HG03103 (cell line): ENCODE measurements at regions not wholly inside any gene's neighbourhood (a gene's known extent, or its start where the extent isn't known, plus 50 kb on each side); places are given as distances from the start of the nearest gene placed in this dataset.
"Not testable (repeated sequence)": the region's sequence is repeated elsewhere in the genome, so short reads cannot be mapped to it uniquely, and the experiment has no call there.

ENCODE experiments used
- ATAC-seq: cut with Tn5 transposase; IDR thresholded peaks from one replicate; pipeline ENCODE4 v1.9.1; 2021; ENCODE audit warnings: low read depth; ENCODE audit not compliant: unreplicated experiment

GRCh38 chr13:65965501-65965900 lies 1264.6 kb downstream of the PCDH9 start:
- ATAC-seq, result no peak

- no peak for ATAC-seq
These were observed 1265.5 kb downstream of the PCDH9 start for GRCh38 chr13:65964672-65965071.

DNA sequence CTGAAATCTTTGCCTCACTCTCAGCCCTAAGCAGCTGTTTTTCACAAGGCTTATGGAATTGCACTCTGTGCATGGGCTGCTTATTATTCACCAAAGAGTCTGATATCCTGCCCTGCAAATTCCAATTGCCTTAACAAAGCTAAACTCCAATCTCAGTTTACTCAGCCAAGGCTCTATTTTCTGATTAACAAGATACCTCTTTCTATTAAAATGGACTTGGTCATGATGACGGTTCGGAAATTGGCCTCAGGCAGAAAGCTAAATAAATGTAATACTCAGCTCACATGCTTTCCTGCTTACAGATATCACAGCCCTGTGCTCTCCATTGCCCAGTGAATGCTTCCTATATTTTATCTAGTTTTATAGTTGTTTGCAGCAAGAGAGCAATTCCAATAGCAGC lies 1270.8 kb downstream of the PCDH9 start:
- ATAC-seq, result no peak

GRCh38 chr13:65946387-65946786 lies 1283.7 kb downstream of the PCDH9 start:
- ATAC-seq, result no peak

GRCh38 chr13:65943708-65944107 lies 1286.4 kb downstream of the PCDH9 start:
- no peak for ATAC-seq

DNA sequence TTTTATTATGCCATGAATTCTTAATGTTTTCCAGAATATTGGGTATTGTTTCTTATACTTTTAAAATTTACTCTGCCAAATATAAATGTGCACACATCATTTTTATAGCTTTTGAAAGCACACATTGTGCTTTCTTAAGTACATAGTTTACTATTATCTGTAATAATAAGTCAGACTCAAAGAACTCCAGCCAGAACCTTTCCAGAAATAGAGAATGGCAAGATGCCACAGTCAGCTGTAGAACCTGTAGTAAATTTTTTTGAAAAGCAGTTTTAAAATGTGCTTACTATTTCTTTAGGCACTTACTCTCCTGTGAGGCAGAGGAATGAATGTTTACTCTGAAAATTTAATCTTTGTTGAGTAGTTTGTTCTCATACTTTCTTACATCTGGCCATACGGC lies 1287.1 kb downstream of the PCDH9 start:
- ATAC-seq, result no peak

DNA sequence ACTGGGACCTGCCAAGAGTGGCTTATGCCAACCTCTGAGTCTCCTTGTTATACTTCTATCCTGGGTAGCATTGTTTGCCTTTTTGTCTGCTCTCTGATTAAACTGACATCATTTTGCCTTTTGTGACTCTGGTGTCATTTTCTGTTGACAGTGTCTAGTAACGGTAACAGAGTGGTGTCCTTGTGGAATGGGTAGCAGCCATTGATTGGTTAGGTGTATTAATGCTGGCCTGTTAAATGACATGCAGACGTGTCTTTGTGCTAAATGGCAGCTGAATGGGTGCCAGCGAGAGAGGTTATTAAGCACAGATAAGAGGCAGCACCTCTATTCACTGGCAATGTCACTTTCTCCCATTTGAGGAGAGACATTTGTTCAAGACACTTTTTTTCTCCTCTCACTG lies 1289.4 kb downstream of the PCDH9 start:
- no peak for ATAC-seq

DNA sequence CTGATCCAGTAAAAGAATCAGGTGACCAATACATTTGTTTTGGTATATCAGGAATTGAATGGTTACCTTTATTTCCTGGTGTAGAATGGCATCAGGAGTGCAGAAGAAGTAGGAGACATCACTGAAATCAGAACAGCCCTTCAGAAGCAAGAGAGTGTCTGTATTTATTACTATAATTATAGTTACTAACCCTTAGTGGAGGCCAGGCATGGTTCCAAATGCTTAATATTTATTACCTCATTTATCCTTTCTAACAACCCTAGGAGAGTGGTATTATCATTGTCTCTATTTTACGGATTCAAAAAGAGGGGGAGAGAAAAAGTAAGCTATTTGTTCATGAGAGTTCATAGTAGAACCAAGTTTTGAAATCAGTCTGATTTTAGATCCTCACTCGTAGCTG lies 1292.9 kb downstream of the PCDH9 start:
- ATAC-seq, result no peak

- ATAC-seq, result no peak
These were observed 1293.9 kb downstream of the PCDH9 start for GRCh38 chr13:65936249-65936648.

DNA sequence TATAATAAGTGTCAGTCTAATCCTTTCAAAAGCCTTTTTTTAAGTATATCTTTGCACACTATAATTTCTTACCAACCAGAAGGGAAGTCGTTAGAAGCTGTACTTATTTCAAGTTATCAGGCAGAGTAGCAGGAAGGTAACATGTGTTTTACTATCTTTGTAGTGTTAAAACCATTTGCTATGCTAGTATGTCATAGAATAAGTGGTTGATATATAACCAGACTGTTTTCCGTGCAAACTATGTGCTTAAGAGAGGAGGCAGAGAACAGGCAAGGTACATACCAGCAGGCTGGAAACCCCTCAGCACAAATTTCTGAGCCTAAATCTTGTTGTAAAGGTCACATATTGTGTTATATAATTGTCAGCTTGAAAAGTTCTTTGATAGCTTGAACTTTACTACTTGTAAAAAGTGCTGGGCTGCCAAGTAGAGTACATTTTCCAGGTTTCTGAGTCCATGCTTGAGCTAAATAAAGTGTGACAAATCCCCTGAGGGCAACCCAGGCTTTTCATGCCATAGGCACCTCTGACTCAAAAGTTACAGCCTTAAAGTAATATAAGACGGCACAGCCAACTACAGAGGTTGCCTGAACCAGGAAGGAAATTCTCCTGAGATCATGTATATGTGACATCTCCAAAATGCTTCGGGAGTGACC lies 1297.4 kb downstream of the PCDH9 start:
- no peak for ATAC-seq

DNA sequence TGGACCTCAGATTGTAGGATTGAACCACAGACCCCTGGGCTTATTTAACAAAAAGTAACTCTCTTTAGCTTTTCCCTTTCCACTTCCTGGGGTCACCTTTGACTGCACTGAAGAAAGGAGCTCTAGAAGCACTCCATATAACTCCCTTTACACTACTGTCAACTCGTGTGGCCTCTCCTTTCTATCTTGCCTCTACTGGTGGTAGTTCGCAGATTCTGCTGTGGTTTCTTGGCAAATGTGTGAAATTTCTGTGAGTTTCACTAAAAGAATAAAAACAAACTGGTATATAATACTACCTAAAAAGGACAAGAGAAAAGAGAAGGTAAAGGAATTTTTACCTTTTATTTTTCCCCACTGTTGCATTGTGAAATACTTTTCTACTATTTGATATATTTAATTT lies 1298.1 kb downstream of the PCDH9 start:
- ATAC-seq, result no peak

GRCh38 chr13:65929436-65929835 lies 1300.7 kb downstream of the PCDH9 start:
- no peak for ATAC-seq

DNA sequence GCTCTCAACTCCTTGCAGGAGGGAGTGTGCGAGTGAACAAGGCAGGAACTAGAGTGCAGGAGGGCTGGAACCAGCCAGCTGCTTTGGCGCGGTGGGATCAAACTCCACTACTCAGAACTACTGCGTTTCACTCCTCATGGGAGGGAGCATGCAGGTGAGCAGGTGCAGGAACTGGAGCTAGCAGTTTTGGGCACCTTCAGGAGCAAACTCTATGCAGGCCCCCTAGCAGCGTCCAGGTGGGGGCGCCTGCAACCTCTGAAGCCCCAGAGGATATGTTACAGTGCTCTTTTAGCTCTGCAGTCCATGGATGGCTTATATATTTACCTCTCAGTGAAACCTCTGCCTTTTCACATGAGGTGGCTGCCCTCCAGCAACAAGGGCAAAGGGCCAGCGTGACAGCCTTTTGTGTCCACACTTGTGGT lies 1303.4 kb downstream of the PCDH9 start:
- ATAC-seq, result peak; percentile 57

GRCh38 chr13:65922846-65923245 lies 1307.3 kb downstream of the PCDH9 start:
- ATAC-seq, result not testable (repeated sequence)

GRCh38 chr13:65921933-65922332 lies 1308.2 kb downstream of the PCDH9 start:
- no peak for ATAC-seq

GRCh38 chr13:65917731-65918130 lies 1312.4 kb downstream of the PCDH9 start:
- no peak for ATAC-seq

GRCh38 chr13:65915195-65915594 lies 1314.9 kb downstream of the PCDH9 start:
- ATAC-seq, result no peak

DNA sequence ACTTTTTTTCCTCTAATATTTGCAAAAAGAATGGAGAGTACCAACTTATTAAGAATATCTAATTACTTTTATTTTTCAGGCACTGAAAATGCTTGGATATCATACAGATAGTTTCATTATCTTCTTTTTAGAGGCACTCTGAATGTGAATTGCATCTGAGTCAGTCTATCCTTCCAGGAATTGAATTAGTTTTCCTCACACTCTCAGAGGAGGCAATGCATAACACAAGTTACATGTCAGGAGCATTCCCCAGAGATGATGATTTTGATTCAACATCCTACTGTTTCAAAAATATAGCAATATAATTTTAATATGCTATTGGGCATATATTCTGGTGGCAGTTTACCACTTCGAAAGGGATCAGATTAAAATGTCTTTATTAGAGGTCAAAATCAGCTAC lies 1315.4 kb downstream of the PCDH9 start:
- no peak for ATAC-seq

DNA sequence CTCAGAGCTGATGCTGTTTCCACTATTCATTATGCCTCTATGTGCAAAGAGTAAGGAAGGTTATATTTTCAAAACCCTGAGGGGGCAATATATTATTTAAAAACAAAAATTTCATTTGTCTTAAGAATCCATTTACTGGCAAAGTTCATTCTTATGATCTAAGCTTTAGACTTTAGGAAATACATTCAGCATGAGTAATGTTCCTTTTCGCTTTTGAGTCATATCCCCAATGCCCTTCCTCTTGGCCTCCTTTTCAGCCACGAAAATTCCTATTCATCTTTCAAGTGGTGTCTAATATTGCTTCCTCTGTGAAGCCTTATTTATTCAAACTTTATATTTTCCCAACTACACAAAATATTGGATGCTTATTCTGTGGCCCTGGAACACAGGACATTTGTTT lies 1317.0 kb downstream of the PCDH9 start:
- no peak for ATAC-seq

- ATAC-seq, result no peak
These were observed 1317.6 kb downstream of the PCDH9 start for GRCh38 chr13:65912516-65912915.

GRCh38 chr13:65911546-65912193 lies 1318.5 kb downstream of the PCDH9 start:
- ATAC-seq, result no peak

- no peak for ATAC-seq
These were observed 1320.6 kb downstream of the PCDH9 start for GRCh38 chr13:65909501-65909900.
